Activated CD8-positive, alpha-beta T cell treated with anti-CD3 and anti-CD28 coated beads, Interleukin-2, amount 10 ng/mL, durations not matched to agents 7 days and 5 days (primary cell): ENCODE measurements at regions not wholly inside any gene's neighbourhood (a gene's known extent, or its start where the extent isn't known, plus 50 kb on each side); places are given as distances from the start of the nearest gene placed in this dataset.
"Not testable (repeated sequence)": the region's sequence is repeated elsewhere in the genome, so short reads cannot be mapped to it uniquely, and the experiment has no call there.

ENCODE experiments used
- ATAC-seq: fragments of 150-1000 bp; cut with Tn5 transposase; one replicate; pipeline ENCODE4 v1.10.0; 2021; ENCODE audit warnings: moderate library complexity
- CTCF ChIA-PET: fragments of 350-600 bp; sonication (Branson Sonifier 250); formaldehyde crosslinking; loops from one replicate; lab custom pipeline; 2021; ENCODE audit warnings: antibody characterized with exemption; lab: Charles Lee
- POLR2A ChIA-PET: fragments of 350-600 bp; sonication (Branson Sonifier 250); formaldehyde crosslinking; loops from one replicate; lab custom pipeline; 2021; ENCODE audit warnings: antibody characterized with exemption; lab: Charles Lee
- DNase-seq: peaks from one replicate; pipeline ENCODE4 v3.0.0-alpha.2; 2020
- H3K27ac Mint-ChIP-seq: one replicate; pipeline ENCODE4 v1.8.0; 2021; ENCODE audit warnings: mild to moderate bottlenecking, mixed read lengths
- H3K27me3 Mint-ChIP-seq: one replicate; pipeline ENCODE4 v1.8.0; 2021; ENCODE audit warnings: low read depth, mixed read lengths
- H3K36me3 Mint-ChIP-seq: one replicate; pipeline ENCODE4 v1.8.0; 2021; ENCODE audit warnings: low read depth, mixed read lengths
- H3K4me1 Mint-ChIP-seq: one replicate; pipeline ENCODE4 v1.8.0; 2021; ENCODE audit warnings: low read depth, mixed read lengths
- H3K4me3 Mint-ChIP-seq: one replicate; pipeline ENCODE4 v1.8.0; 2021; ENCODE audit warnings: mild to moderate bottlenecking, mixed read lengths
- H3K9me3 Mint-ChIP-seq: one replicate; pipeline ENCODE4 v1.8.0; 2022; ENCODE audit warnings: mixed read lengths; ENCODE audit not compliant: insufficient read depth

DNA sequence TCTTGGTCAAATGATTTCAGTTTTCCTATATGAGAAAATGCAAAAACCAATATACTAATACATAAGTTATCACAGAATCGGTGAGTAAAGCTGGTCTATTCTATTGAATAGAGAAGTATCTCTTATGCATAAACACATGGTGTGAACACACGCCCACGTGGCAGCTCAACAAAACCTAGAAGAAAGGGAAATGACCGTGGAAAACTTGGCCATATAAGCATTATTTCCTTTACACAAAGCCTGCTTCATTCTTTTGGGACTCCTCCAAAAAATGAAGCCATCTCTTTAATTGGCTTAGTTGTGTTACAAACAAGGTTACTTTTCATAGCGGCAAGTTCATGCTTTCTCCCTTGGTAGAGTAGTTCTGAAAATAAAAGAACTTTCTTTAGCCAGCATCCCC, 183.2 kb downstream of the TMEM161B start:
- DNase-seq (no peak), ATAC-seq (no peak)
- POLR2A ChIA-PET, result no interaction called here
- Mint-ChIP-seq H3K36me3 (no peaks in the 10 kb centered on the region), H3K9me3 (no peaks in the 10 kb centered on the region), H3K4me1 (no peaks in the 10 kb centered on the region), H3K4me3 (no peak overlapping the region), H3K27ac (no peak overlapping the region), H3K27me3 (no peaks in the 10 kb centered on the region)
- CTCF ChIA-PET, result no interaction called here

DNA sequence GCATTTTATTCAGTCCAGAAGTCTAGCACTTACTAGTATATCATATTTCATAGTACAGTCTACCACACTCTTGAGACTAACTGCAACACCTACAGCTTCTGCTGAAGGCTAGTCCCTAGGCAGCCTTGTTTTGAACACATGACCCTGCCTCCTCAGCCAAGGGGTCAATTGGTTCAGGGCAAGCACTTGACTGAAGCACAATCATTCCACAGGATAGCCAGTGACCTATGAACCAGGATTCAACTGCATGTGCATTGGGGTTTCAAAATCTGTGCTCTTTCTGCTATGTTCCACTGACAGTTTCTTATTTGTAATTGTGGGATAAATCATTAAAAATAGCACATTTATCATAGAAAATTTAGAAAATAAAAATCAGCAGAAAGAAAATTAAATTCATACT, 186.8 kb downstream of the TMEM161B start:
- DNase-seq (no peak), ATAC-seq (no peak)
- no peak overlapping the region for H3K27ac Mint-ChIP-seq
- CTCF ChIA-PET, result no interaction called here
- no peak overlapping the region for H3K4me3 Mint-ChIP-seq
- H3K36me3 Mint-ChIP-seq, result no peaks in the 10 kb centered on the region
- H3K4me1 Mint-ChIP-seq, result no peaks in the 10 kb centered on the region
- POLR2A ChIA-PET, result no interaction called here
- H3K27me3 Mint-ChIP-seq, result no peaks in the 10 kb centered on the region
- H3K9me3 Mint-ChIP-seq, result no peaks in the 10 kb centered on the region

DNA sequence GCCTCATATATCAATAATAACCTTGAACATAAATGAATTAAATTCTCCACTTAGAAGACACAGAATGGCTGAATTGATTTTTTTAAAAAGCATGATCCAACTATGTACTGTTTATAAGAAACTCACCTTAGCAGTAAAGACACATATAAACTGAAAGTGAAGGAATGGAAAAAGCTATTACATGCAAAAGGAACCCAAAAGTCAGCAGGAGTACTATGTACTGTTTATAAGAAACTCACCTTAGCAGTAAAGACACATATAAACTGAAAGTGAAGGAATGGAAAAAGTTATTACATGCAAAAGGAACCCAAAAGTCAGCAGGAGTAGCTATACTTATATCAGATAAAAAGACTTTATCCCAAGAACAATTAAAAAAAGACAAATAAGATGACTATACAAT, 204.8 kb downstream of the TMEM161B start:
- Mint-ChIP-seq H3K9me3 (peaks cover 5% of the 10 kb centered on the region), H3K27me3 (no peaks in the 10 kb centered on the region), H3K4me3 (no peak overlapping the region), H3K27ac (no peak overlapping the region), H3K36me3 (no peaks in the 10 kb centered on the region), H3K4me1 (no peaks in the 10 kb centered on the region)
- CTCF ChIA-PET, result no interaction called here
- DNase-seq, result no peak
- POLR2A ChIA-PET, result no interaction called here
- no peak for ATAC-seq

GRCh38 chr5:88060194-88060593, 208.5 kb downstream of the TMEM161B start:
- Mint-ChIP-seq H3K4me3 (no peak overlapping the region), H3K4me1 (no peaks in the 10 kb centered on the region), H3K36me3 (no peaks in the 10 kb centered on the region), H3K27me3 (no peaks in the 10 kb centered on the region), H3K9me3 (no peaks in the 10 kb centered on the region), H3K27ac (no peak overlapping the region)
- no peak for ATAC-seq
- no peak for DNase-seq
- POLR2A ChIA-PET, result no interaction called here
- CTCF ChIA-PET, result no interaction called here

DNA sequence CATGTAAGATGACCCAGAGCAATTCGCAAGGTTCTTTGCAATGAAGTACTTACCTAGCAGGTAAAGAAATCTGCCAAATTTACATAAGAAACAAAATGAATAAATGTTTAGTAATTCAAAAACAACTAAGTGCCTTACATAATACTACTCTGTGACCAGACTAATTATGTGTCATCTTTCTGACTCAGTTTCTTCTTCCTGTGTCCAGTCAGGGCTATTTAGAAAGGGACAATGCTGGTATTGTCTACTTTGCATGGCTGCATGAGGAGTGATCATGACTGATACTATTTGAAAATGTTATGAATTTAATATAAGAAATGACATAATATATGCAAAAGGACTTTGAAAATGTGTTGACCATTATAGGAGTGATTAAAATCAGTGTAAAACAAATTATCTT, 210.0 kb downstream of the TMEM161B start:
- no peaks in the 10 kb centered on the region for H3K9me3 Mint-ChIP-seq
- DNase-seq (no peak), ATAC-seq (no peak)
- no peak overlapping the region for H3K4me3 Mint-ChIP-seq
- ChIA-PET CTCF (no interaction called here), POLR2A (no interaction called here)
- no peak overlapping the region for H3K27ac Mint-ChIP-seq
- no peaks in the 10 kb centered on the region for H3K4me1 Mint-ChIP-seq
- no peaks in the 10 kb centered on the region for H3K27me3 Mint-ChIP-seq
- no peaks in the 10 kb centered on the region for H3K36me3 Mint-ChIP-seq

DNA sequence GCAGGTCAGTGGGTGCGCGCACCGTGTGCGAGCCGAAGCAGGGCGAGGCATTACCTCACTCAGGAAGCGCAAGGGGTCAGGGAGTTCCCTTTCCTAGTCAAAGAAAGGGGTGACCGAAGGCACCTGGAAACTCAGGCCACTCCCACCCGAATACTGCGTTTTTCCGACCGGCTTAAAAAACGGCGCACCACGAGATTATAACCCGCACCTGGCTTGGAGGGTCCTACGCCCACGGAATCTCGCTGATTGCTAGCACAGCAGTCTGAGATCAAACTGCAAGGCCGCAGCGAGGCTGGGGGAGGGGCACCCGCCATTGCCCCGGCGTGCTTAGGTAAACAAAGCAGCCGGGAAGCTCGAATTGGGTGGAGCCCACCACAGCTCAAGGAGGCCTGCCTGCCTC, 216.2 kb downstream of the TMEM161B start:
- CTCF ChIA-PET, ATAC-seq: not testable (repeated sequence)

DNA sequence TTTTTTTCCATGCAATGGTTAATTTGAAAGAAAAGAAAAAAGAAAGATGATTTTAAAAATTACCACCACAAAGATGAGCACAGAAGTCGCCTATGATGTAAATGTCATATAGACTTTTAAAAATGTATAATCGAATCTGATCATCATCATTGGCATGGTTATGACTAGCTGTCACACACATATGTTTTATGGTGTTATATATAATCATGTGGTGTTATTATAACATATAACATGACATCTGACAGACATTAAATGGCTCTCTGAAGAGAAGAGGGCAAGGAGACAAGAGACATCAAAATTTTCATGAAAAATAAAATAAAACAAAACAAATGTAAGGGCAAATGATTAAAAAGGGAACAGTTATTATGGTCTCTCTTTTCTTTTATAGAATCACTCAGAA, 217.5 kb downstream of the TMEM161B start:
- H3K27ac Mint-ChIP-seq, result no peak overlapping the region
- no peak overlapping the region for H3K4me3 Mint-ChIP-seq
- no peaks in the 10 kb centered on the region for H3K36me3 Mint-ChIP-seq
- ATAC-seq, result no peak
- CTCF ChIA-PET, result no interaction called here
- POLR2A ChIA-PET, result no interaction called here
- H3K27me3 Mint-ChIP-seq, result no peaks in the 10 kb centered on the region
- no peak for DNase-seq
- H3K9me3 Mint-ChIP-seq, result no peaks in the 10 kb centered on the region
- H3K4me1 Mint-ChIP-seq, result no peaks in the 10 kb centered on the region

More for the DNA sequence above, 216.2 kb downstream of the TMEM161B start:
- H3K27ac Mint-ChIP-seq, DNase-seq, H3K4me1 Mint-ChIP-seq, H3K4me3 Mint-ChIP-seq, H3K36me3 Mint-ChIP-seq, POLR2A ChIA-PET, H3K9me3 Mint-ChIP-seq, H3K27me3 Mint-ChIP-seq: not testable (repeated sequence)

- ChIA-PET CTCF (no interaction called here), POLR2A (no interaction called here)
- DNase-seq, result no peak
- no peaks in the 10 kb centered on the region for H3K27me3 Mint-ChIP-seq
- H3K36me3 Mint-ChIP-seq, result no peaks in the 10 kb centered on the region
- no peak overlapping the region for H3K27ac Mint-ChIP-seq
- H3K9me3 Mint-ChIP-seq, result no peaks in the 10 kb centered on the region
- H3K4me3 Mint-ChIP-seq, result no peak overlapping the region
- ATAC-seq, result no peak
- H3K4me1 Mint-ChIP-seq, result no peaks in the 10 kb centered on the region
These were observed 218.9 kb downstream of the TMEM161B start for GRCh38 chr5:88049737-88050136.

DNA sequence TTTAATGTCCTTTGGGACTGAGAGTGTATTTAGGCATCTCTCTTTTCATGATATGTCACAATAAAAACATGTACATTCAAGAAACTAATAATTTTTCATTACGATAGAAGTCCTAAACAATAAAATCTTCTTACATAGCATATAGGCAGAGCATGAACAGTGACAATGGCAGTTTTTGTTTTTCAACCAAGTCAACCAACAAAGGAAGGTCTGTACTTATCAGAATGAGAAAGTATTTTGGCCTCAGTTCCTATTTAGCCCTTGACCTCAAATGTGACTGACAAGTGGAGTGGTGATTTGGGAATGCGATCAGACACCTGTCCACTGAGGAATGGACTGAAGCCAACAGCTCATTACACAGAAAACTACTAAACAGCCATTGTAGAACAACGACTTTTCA, 219.5 kb downstream of the TMEM161B start:
- no peak overlapping the region for H3K4me3 Mint-ChIP-seq
- no peak for ATAC-seq
- H3K4me1 Mint-ChIP-seq, result no peaks in the 10 kb centered on the region
- no peak for DNase-seq
- H3K9me3 Mint-ChIP-seq, result no peaks in the 10 kb centered on the region
- no peaks in the 10 kb centered on the region for H3K36me3 Mint-ChIP-seq
- ChIA-PET CTCF (no interaction called here), POLR2A (no interaction called here)
- no peaks in the 10 kb centered on the region for H3K27me3 Mint-ChIP-seq
- no peak overlapping the region for H3K27ac Mint-ChIP-seq

GRCh38 chr5:88045931-88046461, 222.6 kb downstream of the TMEM161B start:
- H3K9me3 Mint-ChIP-seq, result no peaks in the 10 kb centered on the region
- no peak overlapping the region for H3K27ac Mint-ChIP-seq
- CTCF ChIA-PET, result no interaction called here
- H3K4me3 Mint-ChIP-seq, result no peak overlapping the region
- ATAC-seq (no peak), DNase-seq (no peak)
- POLR2A ChIA-PET, result no interaction called here
- no peaks in the 10 kb centered on the region for H3K4me1 Mint-ChIP-seq
- H3K27me3 Mint-ChIP-seq, result no peaks in the 10 kb centered on the region
- H3K36me3 Mint-ChIP-seq, result no peaks in the 10 kb centered on the region

GRCh38 chr5:88045165-88045564, 223.5 kb downstream of the TMEM161B start:
- H3K27me3 Mint-ChIP-seq, result no peaks in the 10 kb centered on the region
- H3K36me3 Mint-ChIP-seq, result no peaks in the 10 kb centered on the region
- no peak overlapping the region for H3K27ac Mint-ChIP-seq
- ChIA-PET CTCF (no interaction called here), POLR2A (no interaction called here)
- no peaks in the 10 kb centered on the region for H3K4me1 Mint-ChIP-seq
- DNase-seq, result no peak
- no peak overlapping the region for H3K4me3 Mint-ChIP-seq
- no peak for ATAC-seq
- H3K9me3 Mint-ChIP-seq, result no peaks in the 10 kb centered on the region

- CTCF ChIA-PET, result no interaction called here
- Mint-ChIP-seq H3K27ac (no peak overlapping the region), H3K27me3 (no peaks in the 10 kb centered on the region), H3K4me1 (no peaks in the 10 kb centered on the region), H3K4me3 (no peak overlapping the region), H3K36me3 (no peaks in the 10 kb centered on the region), H3K9me3 (no peaks in the 10 kb centered on the region)
- ATAC-seq (no peak), DNase-seq (no peak)
- POLR2A ChIA-PET, result no interaction called here
These were observed 234.1 kb downstream of the TMEM161B start for GRCh38 chr5:88034520-88034919.

DNA sequence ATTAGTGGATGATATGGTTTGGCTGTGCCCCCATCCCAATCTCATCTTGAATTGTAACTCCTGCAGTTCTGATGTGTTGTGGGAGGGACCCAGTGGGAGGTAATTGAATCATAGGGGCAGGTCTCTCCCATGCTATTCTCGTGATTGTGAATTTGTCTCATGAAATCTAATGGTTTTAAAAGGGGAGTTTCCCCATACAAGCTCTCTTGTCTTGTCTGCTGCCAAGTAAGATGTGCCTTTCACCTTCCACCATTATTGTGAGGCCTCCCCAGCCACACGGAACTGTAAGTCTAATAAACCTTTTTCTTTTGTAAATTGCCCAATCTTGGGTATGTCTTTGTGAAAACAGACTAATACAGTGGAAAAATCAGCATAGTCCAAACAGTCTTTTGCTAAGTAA, 235.5 kb downstream of the TMEM161B start:
- no peak overlapping the region for H3K4me3 Mint-ChIP-seq
- H3K4me1 Mint-ChIP-seq, result no peaks in the 10 kb centered on the region
- no peak for DNase-seq
- no peaks in the 10 kb centered on the region for H3K27me3 Mint-ChIP-seq
- ATAC-seq, result no peak
- ChIA-PET CTCF (no interaction called here), POLR2A (no interaction called here)
- no peaks in the 10 kb centered on the region for H3K9me3 Mint-ChIP-seq
- H3K27ac Mint-ChIP-seq, result no peak overlapping the region
- no peaks in the 10 kb centered on the region for H3K36me3 Mint-ChIP-seq
